Esophagus squamous epithelium (tissue), 5 donors: ENCODE measurements at regions not wholly inside any gene's neighbourhood (a gene's known extent, or its start where the extent isn't known, plus 50 kb on each side); places are given as distances from the start of the nearest gene placed in this dataset.

Experiments
- DNase-seq: peaks from one replicate; lab custom pipeline; 2025; lab: John Stamatoyannopoulos, UW
- H3K27ac ChIP-seq, 4 donors: fragments of 200-600 bp; sonication (generic); one replicate each; pipeline ENCODE4 v1.5.1; 2016 to 2019; ENCODE audit warnings: mild to moderate bottlenecking in 1 of 4
- H3K27me3 ChIP-seq, 4 donors: fragments of 200-600 bp; sonication (generic); 1 replicate in 3 of 4; 2 replicates in 1 of 4; pipeline versions ENCODE4 v1.5.1 to v1.6.0; 2017 to 2021; ENCODE audit warnings: antibody characterized with exemption in 1 of 4
- H3K36me3 ChIP-seq, 3 donors: fragments of 200-600 bp; sonication (generic); one replicate each; pipeline ENCODE4 v1.5.1; 2016 to 2019
- H3K4me1 ChIP-seq, 3 donors: fragments of 200-600 bp; sonication (generic); one replicate each; pipeline ENCODE4 v1.5.1; 2017 to 2019
- H3K4me3 ChIP-seq, 4 donors: fragments of 200-600 bp; sonication (generic); 1 replicate in 3 of 4; 2 replicates in 1 of 4; pipeline ENCODE4 v1.5.1; 2016 to 2019; ENCODE audit warnings: mild to moderate bottlenecking in 2 of 4, moderate library complexity in 1 of 4
- H3K9me3 ChIP-seq, 3 donors: fragments of 200-600 bp; sonication (generic); one replicate each; pipeline ENCODE4 v1.5.1; 2016 to 2019
- POLR2A ChIP-seq, 4 donors: fragments of 450-650 bp; IDR thresholded peaks; one replicate each; pipeline ENCODE4 v1.6.1; 2017; ENCODE audit warnings: antibody characterized with exemption in 4 of 4, mild to moderate bottlenecking in 4 of 4, moderate library complexity in 3 of 4
- WGBS, 2 donors: methylation state at CpG; one replicate each; pipeline ENCODE4 v1.1.5; 2018; 5-methylcytosine and 5-hydroxymethylcytosine counted together
- intact Hi-C: fragments of 100-400 bp; cut with DNase I; formaldehyde crosslinking; loops from one replicate; pipeline ENCODE4 v1.15.0; 2022
- TF ChIP-seq, protein P1 (sequence below), 6 experiments: fragments of 450-650 bp in 4 of 6; fragments of 200-600 bp in 2 of 6; sonication (generic) in 2 of 6; IDR thresholded peaks; one replicate each; pipeline ENCODE4 v1.5.1; 2016 to 2019; ENCODE audit warnings: antibody characterized with exemption in 6 of 6, mild to moderate bottlenecking in 4 of 6, moderate library complexity in 4 of 6
- donor health status: DM: yes; HTN: yes; CAD: no.

DNA sequence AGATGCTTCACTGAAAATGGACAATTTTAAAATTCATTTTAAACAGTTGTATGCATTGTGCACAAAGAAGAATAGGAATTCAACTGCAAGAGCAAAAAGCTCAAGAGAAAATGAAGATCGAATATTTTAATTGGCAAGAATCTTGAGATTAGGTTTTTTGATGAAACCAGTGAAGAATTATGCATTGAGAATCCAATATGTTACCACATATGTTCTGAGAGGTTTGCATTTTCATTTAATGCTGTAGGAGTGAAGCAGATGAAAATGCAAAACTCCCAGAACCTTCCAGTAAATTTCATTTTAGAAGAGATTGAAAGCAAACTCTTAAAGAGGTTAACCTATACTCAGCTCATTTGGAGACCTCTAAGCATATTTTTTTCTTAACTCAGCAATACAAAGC lies 298.0 kb downstream of the OLFM3 start:
- WGBS, 2 donors, result 54 to 59% methylated on average over 1 of the region's 1 CpG

GRCh38 chr1:101704895-101705294 lies 291.8 kb downstream of the OLFM3 start:
- no peak overlapping the region for H3K27ac ChIP-seq
- intact Hi-C loops, result no loop called here
- H3K36me3 ChIP-seq, result no peaks in the 10 kb centered on the region
- H3K4me1 ChIP-seq, result no peaks in the 10 kb centered on the region
- DNase-seq, result no peak
- TF ChIP-seq, protein P1, sequence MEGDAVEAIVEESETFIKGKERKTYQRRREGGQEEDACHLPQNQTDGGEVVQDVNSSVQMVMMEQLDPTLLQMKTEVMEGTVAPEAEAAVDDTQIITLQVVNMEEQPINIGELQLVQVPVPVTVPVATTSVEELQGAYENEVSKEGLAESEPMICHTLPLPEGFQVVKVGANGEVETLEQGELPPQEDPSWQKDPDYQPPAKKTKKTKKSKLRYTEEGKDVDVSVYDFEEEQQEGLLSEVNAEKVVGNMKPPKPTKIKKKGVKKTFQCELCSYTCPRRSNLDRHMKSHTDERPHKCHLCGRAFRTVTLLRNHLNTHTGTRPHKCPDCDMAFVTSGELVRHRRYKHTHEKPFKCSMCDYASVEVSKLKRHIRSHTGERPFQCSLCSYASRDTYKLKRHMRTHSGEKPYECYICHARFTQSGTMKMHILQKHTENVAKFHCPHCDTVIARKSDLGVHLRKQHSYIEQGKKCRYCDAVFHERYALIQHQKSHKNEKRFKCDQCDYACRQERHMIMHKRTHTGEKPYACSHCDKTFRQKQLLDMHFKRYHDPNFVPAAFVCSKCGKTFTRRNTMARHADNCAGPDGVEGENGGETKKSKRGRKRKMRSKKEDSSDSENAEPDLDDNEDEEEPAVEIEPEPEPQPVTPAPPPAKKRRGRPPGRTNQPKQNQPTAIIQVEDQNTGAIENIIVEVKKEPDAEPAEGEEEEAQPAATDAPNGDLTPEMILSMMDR (IDR thresholded peaks at IDR 0.05), result no peak
- TF ChIP-seq POLR2A (IDR thresholded peaks at IDR 0.05), result no peak
- H3K27me3 ChIP-seq, result no peaks in the 10 kb centered on the region
- H3K9me3 ChIP-seq, result no peaks in the 10 kb centered on the region
- no peak overlapping the region for H3K4me3 ChIP-seq

More for the DNA sequence above, 298.0 kb downstream of the OLFM3 start:
- TF ChIP-seq, protein P1 (IDR thresholded peaks at IDR 0.05), result no peak
- TF ChIP-seq POLR2A (IDR thresholded peaks at IDR 0.05), result no peak
- Histone ChIP-seq H3K36me3 (no peaks in the 10 kb centered on the region), H3K27ac (no peak overlapping the region), H3K9me3 (no peaks in the 10 kb centered on the region), H3K27me3 (no peaks in the 10 kb centered on the region), H3K4me1 (no peaks in the 10 kb centered on the region), H3K4me3 (no peak overlapping the region)
- DNase-seq, result no peak
- intact Hi-C loops, result no loop called here

DNA sequence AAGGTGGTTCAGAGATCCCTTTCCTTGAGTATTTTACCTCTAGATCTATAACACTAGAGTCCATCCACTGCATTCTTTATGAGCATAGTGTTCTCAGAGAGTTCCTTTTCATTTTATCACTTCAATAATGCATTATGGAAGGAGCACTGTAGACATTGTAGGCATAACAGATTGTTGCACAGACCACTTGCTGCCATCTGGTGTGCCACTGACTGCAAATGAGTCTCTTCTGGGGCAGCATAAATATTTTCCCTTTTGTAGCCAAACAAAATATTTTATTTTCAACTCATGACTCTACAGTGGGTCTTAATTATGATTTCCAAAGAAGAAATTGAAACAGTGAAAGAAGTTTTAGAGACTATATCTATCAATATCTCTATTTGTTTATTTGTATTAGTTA lies 290.4 kb downstream of the OLFM3 start:
- no peaks in the 10 kb centered on the region for H3K9me3 ChIP-seq
- TF ChIP-seq POLR2A (IDR thresholded peaks at IDR 0.05), result no peak
- TF ChIP-seq, protein P1 (IDR thresholded peaks at IDR 0.05), result no peak
- H3K4me3 ChIP-seq, result no peak overlapping the region
- no peaks in the 10 kb centered on the region for H3K4me1 ChIP-seq
- no peak for DNase-seq
- H3K27ac ChIP-seq, result no peak overlapping the region
- H3K27me3 ChIP-seq, result no peaks in the 10 kb centered on the region
- H3K36me3 ChIP-seq, result no peaks in the 10 kb centered on the region
- intact Hi-C loops, result no loop called here

GRCh38 chr1:101709721-101710120 lies 287.0 kb downstream of the OLFM3 start:
- Histone ChIP-seq H3K4me3 (no peak overlapping the region), H3K27ac (no peak overlapping the region), H3K4me1 (no peaks in the 10 kb centered on the region), H3K36me3 (no peaks in the 10 kb centered on the region), H3K9me3 (no peaks in the 10 kb centered on the region), H3K27me3 (no peaks in the 10 kb centered on the region)
- intact Hi-C loops, result no loop called here
- TF ChIP-seq, protein P1 (IDR thresholded peaks at IDR 0.05), result no peak
- no peak for TF ChIP-seq POLR2A (IDR thresholded peaks at IDR 0.05)
- DNase-seq, result no peak

GRCh38 chr1:101713760-101714159 lies 283.0 kb downstream of the OLFM3 start:
- TF ChIP-seq, protein P1 (IDR thresholded peaks at IDR 0.05), result no peak
- TF ChIP-seq POLR2A (IDR thresholded peaks at IDR 0.05), result no peak
- no peak for DNase-seq
- intact Hi-C loops, result no loop called here
- 69 to 75% methylated on average over 1 of the region's 1 CpG for whole genome bisulfite sequencing, 2 donors
- H3K4me3 ChIP-seq, result no peak overlapping the region
- H3K9me3 ChIP-seq, result peaks cover 0 to 3% (median 0%) of the 10 kb centered on the region in 3 donors
- H3K27ac ChIP-seq, result no peak overlapping the region
- H3K4me1 ChIP-seq, result no peaks in the 10 kb centered on the region
- no peaks in the 10 kb centered on the region for H3K36me3 ChIP-seq
- H3K27me3 ChIP-seq, result no peaks in the 10 kb centered on the region
